RKO (cell line): ENCODE measurements at regions not wholly inside any gene's neighbourhood (a gene's known extent, or its start where the extent isn't known, plus 50 kb on each side); places are given as distances from the start of the nearest gene placed in this dataset.
"Not testable (repeated sequence)": the region's sequence is repeated elsewhere in the genome, so short reads cannot be mapped to it uniquely, and the experiment has no call there.

Source experiments
- DNase-seq: peaks from one replicate; pipeline ENCODE4 v3.0.0-alpha.2; 2016; ENCODE audit warnings: low spot score

DNA sequence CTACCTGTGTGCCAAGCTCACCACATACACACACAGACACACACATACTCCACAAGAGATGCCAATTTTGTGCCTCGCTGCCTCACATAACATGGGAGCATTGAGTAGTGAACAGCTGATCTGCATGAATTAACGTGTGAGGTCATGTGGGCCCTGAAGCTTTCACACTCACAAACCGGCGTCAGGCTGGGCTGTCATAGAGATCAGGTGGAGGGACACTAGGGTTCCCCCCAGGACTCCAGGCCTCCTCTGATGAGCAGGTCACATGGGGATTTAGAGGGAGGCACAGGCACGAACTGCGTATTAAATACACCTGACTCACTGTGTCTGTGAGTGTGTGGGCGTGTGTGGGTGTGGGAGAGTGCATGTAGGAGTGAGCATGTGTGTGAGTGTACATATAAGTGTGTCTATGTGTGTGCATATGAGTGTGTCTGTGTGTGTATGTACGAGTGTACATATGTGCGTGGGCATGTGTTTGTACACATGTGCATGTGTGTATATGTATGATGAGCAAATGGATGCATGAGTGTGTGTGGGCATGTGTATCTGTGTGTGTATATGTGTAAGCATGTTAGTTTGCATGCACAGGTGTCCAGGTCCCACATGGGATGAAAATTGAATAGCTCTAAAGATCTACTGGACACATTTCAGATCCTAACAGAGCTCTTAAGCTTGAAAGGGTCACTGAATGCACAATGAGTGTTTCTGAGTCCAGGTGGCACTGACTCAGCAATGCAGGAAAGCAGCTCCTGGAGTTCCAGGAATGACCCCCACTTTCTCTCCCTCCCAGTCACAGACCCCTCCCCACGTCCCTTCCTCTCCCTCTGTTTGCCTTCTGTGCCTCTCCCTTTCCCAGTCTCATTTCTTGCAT lies 336.6 kb downstream of the PREX1 start:
- no peak for DNase-seq

- DNase-seq, result not testable (repeated sequence)
Observed at GRCh38 chr20:48490341-48490740, 337.5 kb downstream of the PREX1 start.

- no peak for DNase-seq
Observed at GRCh38 chr20:48489656-48490055, 338.1 kb downstream of the PREX1 start.

GRCh38 chr20:48489046-48489463 lies 338.7 kb downstream of the PREX1 start:
- no peak for DNase-seq

DNA sequence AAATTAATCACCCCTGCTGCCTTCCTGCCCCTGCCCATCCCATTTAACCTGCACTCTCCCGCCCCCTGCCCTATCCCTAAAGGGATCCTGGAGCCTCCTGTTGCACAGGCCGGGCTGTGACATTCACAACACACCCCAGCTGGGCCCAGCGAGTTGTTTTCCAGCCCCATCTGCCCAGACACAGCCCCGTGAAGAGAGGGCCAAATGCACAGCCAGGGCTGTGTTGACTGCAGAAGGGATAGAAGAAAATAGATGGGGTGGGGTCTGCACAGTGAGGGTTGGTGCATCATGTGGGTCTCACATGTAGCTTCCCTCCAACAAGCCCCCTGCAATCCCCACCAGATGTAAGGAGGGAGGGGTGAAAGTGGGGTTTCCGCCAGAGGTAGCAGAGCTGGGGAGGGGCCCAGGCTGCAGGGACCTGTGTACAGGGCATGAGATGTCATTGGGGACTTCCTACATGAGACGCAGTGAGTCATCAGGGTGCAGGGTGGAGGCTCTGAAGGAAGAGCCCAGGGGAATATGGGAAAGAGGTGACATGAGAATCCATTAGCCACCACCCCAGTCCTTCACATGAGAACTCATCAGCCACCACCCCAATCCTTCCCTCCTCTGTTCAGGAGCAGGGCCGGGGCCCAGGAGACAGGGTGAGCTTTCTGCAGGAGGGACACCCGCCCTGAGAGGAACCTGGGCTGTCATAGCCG lies 339.3 kb downstream of the PREX1 start:
- DNase-seq, result not testable (repeated sequence)

- DNase-seq, result no peak
Observed at GRCh38 chr20:48486065-48486464, 341.7 kb downstream of the PREX1 start.

- DNase-seq, result peak; percentile 20
Observed at GRCh38 chr20:48485153-48485552, 342.6 kb downstream of the PREX1 start.

GRCh38 chr20:48483334-48484066 lies 344.3 kb downstream of the PREX1 start:
- DNase-seq, result no peak

DNA sequence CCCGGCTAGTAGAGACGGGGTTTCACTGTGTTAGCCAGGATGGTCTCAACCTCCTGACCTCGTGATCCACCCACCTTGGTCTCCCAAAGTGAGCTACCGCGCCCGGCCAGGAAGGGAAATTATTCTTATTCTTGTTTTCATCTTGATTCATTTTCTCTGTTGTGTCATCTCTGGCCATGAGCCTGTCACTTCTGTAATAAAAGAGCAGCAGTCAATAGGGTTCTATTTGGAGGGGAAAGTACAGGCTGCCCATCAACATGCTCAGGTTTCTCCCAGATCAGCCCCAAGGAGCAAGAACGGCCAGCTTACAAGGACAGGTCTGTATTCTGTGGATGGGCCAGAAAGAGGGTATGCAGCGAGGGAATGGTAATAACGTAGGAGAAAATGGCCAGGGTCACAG lies 345.0 kb downstream of the PREX1 start:
- no peak for DNase-seq

DNA sequence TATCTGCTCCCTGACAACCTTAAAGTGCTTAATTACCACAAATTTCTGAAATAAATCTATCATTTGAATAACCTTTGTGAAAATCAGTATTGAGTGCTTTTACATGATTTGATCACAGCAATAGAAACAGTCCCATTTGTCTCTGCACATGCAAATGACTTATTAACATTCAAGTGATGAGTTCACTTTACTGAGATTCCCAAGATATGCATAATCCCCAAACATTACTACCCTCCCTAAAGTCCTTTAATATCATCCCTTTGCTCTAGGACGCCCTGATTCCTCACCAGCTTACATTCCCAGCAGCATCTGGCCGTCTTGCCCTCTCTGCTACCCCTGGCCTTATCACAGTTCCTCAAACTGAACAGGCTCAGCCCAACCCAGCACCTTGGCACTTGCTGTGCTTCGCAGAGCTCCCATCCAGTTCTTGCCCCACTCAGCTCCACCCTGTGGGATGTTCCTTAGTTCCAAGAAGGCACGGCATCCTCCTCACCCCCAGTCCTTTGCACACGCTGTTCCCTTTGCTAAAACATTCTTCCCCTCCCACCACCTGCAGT lies 347.5 kb downstream of the PREX1 start:
- no peak for DNase-seq

- no peak for DNase-seq
Observed at GRCh38 chr20:48478806-48479585, 348.8 kb downstream of the PREX1 start.

DNA sequence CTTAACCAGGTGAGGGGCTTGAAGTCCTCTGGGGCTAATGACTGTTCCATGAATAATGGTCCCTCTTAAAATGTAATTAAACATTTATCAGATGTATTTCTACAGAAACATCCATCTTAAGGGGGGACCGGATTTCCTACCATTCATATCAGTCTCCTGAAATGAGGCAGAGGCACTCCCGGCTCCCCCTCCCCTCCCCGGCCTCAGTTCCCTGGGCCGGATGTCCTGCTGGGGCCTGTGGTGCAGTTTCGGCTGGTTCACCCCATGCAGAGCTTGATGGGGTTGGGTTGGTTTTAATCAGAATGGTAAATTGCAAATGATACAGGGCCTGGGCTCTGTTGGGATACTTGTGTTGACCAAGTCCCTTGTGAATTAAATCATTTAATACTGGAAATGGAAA lies 349.4 kb downstream of the PREX1 start:
- DNase-seq, result no peak

- no peak for DNase-seq
Observed at GRCh38 chr20:48476854-48477253, 350.9 kb downstream of the PREX1 start.

- no peak for DNase-seq
Observed at GRCh38 chr20:48474022-48474421, 353.8 kb downstream of the PREX1 start.

DNA sequence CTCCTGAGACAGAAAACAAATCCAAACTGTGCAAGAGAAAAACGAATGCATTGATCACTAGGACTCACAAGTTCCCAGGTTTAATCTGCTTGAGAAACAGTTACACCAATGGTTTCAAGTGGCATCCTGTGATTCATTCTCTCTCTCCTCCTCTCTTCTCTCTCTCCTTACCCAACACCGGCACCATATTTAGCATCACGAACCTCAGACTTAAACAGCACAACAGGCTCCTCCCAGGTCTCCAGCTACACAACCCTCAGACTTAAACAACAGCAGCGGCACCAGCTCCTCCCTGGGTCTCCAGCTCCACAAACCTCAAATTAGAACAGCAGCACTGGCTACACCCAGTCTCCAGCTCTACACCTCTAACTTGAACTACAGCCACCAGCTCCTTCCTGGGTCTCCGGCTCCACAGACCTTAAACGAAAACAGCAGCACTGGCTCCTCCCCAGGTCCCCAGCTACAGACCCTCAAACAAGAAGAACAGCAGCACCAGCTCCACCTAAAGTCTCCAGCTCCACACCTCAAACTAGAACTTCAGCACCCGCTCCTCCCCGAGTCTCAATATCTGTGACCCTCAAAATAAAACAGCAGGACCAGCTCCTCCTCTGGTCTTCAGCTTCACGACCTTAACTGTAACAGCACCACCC lies 355.9 kb downstream of the PREX1 start:
- no peak for DNase-seq

DNA sequence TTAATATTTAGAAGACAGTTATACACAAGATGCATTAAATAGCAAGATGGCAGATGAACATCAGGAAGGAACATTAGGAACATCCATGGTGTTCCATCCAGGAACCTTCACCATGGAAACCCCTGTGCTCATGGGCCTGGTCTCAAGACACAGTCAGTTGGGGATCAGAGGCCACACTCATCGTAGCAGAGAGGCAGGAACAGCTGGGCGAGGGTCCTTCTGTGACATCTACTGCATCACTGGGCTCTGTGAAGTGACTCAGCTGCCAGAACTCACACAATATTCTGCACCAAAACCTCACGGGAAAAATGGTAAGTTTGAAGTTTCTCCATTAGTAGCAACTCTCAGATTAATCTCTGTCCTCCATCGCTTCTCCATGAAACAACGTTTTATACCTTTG lies 356.6 kb downstream of the PREX1 start:
- no peak for DNase-seq

DNA sequence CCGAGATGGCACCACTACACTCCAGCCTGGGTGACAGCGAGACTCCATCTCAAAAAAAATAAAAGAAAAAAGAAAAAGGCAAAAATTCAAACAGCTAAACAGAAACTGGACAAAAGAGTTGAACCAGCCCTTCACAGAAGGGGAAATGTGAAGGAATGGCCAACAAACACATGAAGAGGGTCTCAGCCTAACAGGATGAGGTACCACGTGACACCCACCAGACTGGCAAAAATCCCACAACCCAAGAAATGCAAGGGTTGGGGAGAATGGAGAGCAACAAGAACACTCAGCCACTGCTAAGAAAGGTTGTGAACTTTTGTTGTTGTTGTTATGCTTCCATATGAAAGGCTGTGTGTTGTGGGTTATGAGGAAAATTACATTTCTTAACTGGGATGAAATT lies 357.7 kb downstream of the PREX1 start:
- DNase-seq, result no peak

GRCh38 chr20:48469026-48469425 lies 358.8 kb downstream of the PREX1 start:
- no peak for DNase-seq

GRCh38 chr20:48468571-48468970 lies 359.2 kb downstream of the PREX1 start:
- DNase-seq, result no peak

- DNase-seq, result no peak
Observed at GRCh38 chr20:48467622-48468021, 360.2 kb downstream of the PREX1 start.

DNA sequence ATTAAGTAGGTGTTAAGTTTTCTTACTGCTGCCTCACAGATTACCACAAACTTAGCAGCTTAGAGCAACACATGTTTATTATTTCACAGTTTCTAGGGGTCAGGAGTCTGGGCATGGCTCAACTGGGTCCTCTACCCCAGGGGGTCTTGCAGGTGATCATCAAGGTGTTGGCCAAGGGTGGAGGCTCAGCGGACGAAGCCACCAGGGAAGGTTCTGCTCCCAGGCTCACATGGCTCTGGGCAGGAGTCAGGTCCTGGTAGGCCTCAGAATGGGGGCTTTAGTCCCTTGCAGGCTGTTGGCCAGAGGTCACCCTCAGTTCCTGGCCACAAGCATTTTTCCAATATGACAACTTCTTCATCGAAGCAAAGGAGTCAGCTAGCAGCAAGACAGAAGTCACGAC lies 362.5 kb downstream of the PREX1 start:
- no peak for DNase-seq
